ENCODE measurements at regions not wholly inside any gene's neighbourhood (a gene's known extent, or its start where the extent isn't known, plus 50 kb on each side); places are given as distances from the start of the nearest gene placed in this dataset.
A peak's percentile ranks its signal among the peaks of the same experiment; 100 is the strongest.

GRCh38 chr13:72489751-72490150, 237.7 kb downstream of the MZT1 start:
- intact Hi-C loops (cut with DNase I) = no loop called here
- Histone ChIP-seq H3K36me3 (no peaks in the 10 kb centered on the region), H3K27me3 (no peaks in the 10 kb centered on the region), H3K27ac (no peak overlapping the region), H3K4me3 (no peak overlapping the region), H3K9me3 (no peaks in the 10 kb centered on the region), H3K4me1 (no peaks in the 10 kb centered on the region)
- TF ChIP-seq CTCF (IDR thresholded peaks at IDR 0.05) = no peak
- no peak for TF ChIP-seq POLR2AphosphoS5 (IDR thresholded peaks at IDR 0.05)
- TF ChIP-seq POLR2A (IDR thresholded peaks at IDR 0.05) = no peak
- no peak for TF ChIP-seq EP300 (IDR thresholded peaks at IDR 0.05)
- DNase-seq = no peak
- 73 to 74% methylated on average over 4 of the region's 4 CpGs for WGBS, 2 donors

- no peaks in the 10 kb centered on the region for H3K36me3 ChIP-seq
- H3K4me3 ChIP-seq = no peak overlapping the region
- H3K27me3 ChIP-seq = no peaks in the 10 kb centered on the region
- H3K4me1 ChIP-seq = peaks cover 0 to 29% (median 13%) of the 10 kb centered on the region in 4 donors
- no peak overlapping the region for H3K27ac ChIP-seq
- DNase-seq = no peak
- H3K9me3 ChIP-seq = no peaks in the 10 kb centered on the region
- TF ChIP-seq CTCF (IDR thresholded peaks at IDR 0.05) = no peak
- TF ChIP-seq EP300 (IDR thresholded peaks at IDR 0.05) = no peak
- WGBS, 2 donors = 92 to 93% methylated on average over 4 of the region's 4 CpGs
- intact Hi-C loops (cut with DNase I) = no loop called here
These were observed 254.1 kb downstream of the MZT1 start for GRCh38 chr13:72473321-72473720.

- H3K36me3 ChIP-seq = no peaks in the 10 kb centered on the region
- no peak overlapping the region for H3K4me3 ChIP-seq
- H3K4me1 ChIP-seq = peaks cover 0 to 37% (median 13%) of the 10 kb centered on the region in 4 donors
- H3K27ac ChIP-seq = peak overlapping the region in 1 of 4 donors; percentile 36
- H3K9me3 ChIP-seq = no peaks in the 10 kb centered on the region
- intact Hi-C loops (cut with DNase I) = no loop called here
- DNase-seq = no peak
- no peaks in the 10 kb centered on the region for H3K27me3 ChIP-seq
- TF ChIP-seq CTCF (IDR thresholded peaks at IDR 0.05) = no peak
- TF ChIP-seq EP300 (IDR thresholded peaks at IDR 0.05) = no peak
- no peak for TF ChIP-seq POLR2A (IDR thresholded peaks at IDR 0.05)
- TF ChIP-seq POLR2AphosphoS5 (IDR thresholded peaks at IDR 0.05) = peak in 1 of 4 donors; percentile 21
These were observed 257.5 kb downstream of the MZT1 start for GRCh38 chr13:72469906-72470305.

GRCh38 chr13:72463561-72463960, 263.9 kb downstream of the MZT1 start:
- Histone ChIP-seq H3K9me3 (no peaks in the 10 kb centered on the region), H3K27me3 (no peaks in the 10 kb centered on the region), H3K4me1 (peaks cover 0 to 49% (median 25%) of the 10 kb centered on the region in 4 donors), H3K36me3 (no peaks in the 10 kb centered on the region), H3K4me3 (no peak overlapping the region), H3K27ac (peak overlapping the region in 3 of 4 donors; percentile 60 to 77 (median 73))
- no peak for TF ChIP-seq CTCF (IDR thresholded peaks at IDR 0.05)
- TF ChIP-seq POLR2A (IDR thresholded peaks at IDR 0.05) = no peak
- TF ChIP-seq POLR2AphosphoS5 (IDR thresholded peaks at IDR 0.05) = peak in 3 of 4 donors; percentile 67 to 87 (median 86)
- peak in 1 of 4 donors; percentile 77 for TF ChIP-seq EP300 (IDR thresholded peaks at IDR 0.05)
- DNase-seq = peak; percentile 70
- WGBS, 2 donors = 15 to 60% methylated on average over 7 of the region's 7 CpGs
- intact Hi-C loops (cut with DNase I) = no loop called here

- TF ChIP-seq EP300 (IDR thresholded peaks at IDR 0.05) = no peak
- TF ChIP-seq POLR2AphosphoS5 (IDR thresholded peaks at IDR 0.05) = no peak
- no peak for TF ChIP-seq CTCF (IDR thresholded peaks at IDR 0.05)
- TF ChIP-seq POLR2A (IDR thresholded peaks at IDR 0.05) = no peak
These were observed 264.7 kb downstream of the MZT1 start for GRCh38 chr13:72462726-72463125.

More at GRCh38 chr13:72462726-72463125, 264.7 kb downstream of the MZT1 start:
- Histone ChIP-seq H3K36me3 (no peaks in the 10 kb centered on the region), H3K9me3 (no peaks in the 10 kb centered on the region), H3K27ac (peak overlapping the region in 3 of 4 donors; percentile 60 to 77 (median 73)), H3K4me1 (peaks cover 0 to 52% (median 25%) of the 10 kb centered on the region in 4 donors), H3K4me3 (no peak overlapping the region), H3K27me3 (no peaks in the 10 kb centered on the region)
- intact Hi-C loops (cut with DNase I) = no loop called here
- DNase-seq = no peak

All from sigmoid colon (tissue), 6 donors.